CD1c-positive myeloid dendritic cell (primary cell): ENCODE measurements at regions not wholly inside any gene's neighbourhood (a gene's known extent, or its start where the extent isn't known, plus 50 kb on each side); places are given as distances from the start of the nearest gene placed in this dataset.
"Not testable (repeated sequence)": the region's sequence is repeated elsewhere in the genome, so short reads cannot be mapped to it uniquely, and the experiment has no call there.

Source experiments
- DNase-seq: peaks from one replicate; pipeline ENCODE4 v3.0.0-alpha.2; 2016; ENCODE audit errors: extremely low spot score

DNA sequence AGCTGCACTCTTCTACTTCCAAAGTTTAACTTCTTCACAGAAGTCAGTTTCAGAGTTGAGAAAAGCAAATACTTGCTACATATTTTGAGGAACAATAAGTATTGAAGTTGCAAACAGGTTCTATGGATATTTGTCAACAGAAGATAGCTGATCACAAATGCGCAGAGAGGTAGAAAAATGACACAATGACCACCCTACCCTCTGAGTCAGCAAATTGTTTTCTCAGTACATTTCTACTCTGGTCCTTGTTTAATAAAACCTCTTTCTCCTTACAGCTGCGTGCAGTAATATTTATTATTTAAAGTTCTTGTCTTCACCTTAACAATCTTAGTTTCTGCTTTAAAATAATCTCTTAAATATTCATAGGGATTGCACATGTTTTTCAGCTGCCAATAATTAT, 855.1 kb upstream of the CTNND2 start:
- no peak for DNase-seq

DNA sequence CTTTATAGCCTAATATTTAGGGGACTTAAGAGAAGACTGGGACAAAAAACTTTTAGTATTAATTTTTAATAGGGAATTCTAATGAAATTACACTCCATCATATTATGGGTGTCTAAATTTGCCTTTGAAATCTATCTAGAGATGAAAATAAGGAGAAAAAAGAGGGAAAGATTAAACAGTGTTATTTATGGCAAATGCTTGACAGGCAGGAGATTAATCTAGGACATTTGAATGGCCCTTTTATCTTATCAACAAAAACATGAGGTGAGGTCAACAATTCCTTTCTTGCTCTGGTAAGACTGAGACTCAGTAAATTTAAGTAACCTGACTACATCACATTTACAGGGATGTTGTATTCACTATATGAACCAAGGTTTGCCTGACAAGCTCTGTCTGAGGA, 852.8 kb upstream of the CTNND2 start:
- no peak for DNase-seq

DNA sequence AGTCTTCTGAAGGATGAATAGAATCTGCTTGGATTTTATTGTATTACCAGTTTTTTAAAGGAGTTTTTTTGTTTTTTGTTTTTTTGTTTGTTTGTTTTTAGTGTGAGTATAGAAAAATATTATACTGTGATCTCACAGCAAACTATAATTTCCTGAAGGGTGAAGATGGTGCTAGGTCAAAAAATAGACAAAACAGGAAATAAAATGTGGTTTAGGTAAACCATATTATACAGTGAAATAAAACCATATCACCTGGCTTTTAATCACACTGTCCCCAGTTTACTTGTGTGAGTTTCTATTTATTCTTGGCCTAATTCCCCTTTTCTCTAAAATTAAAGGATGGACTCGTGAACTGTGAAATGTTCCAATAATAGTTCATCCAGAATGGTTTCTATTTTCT, 841.3 kb upstream of the CTNND2 start:
- DNase-seq, result no peak

DNA sequence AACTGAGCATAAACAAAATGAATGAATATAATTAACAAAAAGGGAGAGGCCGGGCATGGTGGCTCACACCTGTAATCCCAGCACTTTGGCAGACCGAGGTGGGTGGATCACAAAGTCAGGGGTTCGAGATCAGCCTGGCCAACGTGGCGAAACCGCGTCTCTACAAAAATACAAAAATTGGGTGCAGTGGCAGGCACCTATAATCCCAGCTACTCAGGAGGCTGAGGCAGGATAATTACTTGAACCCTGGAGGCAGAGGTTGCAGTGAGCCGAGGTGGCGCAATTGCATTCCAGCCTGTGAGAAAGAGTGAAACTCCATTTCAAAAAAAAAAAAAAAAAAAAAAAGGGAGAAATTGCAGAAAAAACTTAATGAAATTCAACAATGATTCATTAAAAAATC, 839.3 kb upstream of the CTNND2 start:
- no peak for DNase-seq

DNA sequence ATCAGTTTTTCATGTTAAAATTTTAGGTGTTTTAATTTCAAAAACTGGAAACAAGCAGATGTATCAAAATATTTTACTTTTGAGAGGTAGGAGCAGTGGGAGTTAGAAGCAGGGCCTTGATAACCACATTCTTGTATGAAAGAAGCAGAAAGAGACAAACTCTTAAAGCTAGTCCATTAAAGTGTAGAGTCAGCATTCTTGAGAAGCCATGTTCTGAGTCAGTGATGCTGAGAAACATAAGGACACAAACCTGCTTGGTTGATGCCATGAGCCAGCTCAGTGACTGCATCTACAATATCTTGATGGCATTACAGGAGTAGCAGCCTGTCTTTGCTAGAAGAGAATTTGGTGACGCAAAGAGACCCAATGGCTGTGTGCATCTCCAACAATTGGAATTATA, 826.1 kb upstream of the CTNND2 start:
- no peak for DNase-seq

DNA sequence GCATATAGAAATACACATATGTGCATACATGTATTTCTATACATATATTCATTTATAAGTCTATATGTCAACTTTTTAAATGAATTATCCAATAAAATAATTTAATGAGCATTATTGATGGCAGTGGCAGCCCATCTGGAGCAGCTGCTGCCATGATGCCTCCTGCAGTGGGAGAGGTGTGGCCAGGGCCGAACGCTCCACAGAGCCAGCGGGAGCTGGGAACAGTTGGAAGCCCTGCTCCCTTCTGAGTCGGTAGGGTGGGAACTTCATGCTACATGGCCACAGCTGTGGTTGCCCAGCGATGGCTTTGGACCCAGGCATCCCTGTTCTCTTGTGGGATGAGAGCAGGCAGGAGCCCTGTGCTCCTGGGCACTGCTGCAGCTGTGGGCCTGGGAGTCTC, 812.4 kb upstream of the CTNND2 start:
- no peak for DNase-seq

DNA sequence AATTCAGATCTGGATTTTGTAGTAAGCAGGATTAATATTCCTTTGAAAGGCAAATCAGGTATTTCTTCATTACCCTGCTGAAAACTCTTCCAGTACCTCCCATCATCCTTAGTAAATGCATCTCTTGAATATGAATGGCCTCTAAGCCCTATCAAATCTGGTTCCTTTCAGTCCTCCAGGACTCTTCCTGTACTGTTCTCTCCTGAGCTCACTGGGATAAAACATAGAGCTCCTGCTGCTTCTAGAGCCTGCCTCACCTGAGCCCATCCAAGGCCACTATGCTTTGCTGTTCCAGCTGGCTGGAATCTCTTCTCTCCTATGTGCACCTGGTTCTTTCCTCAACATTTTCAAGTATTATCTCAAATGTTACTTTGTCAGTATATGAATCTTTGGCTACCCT, 803.3 kb upstream of the CTNND2 start:
- no peak for DNase-seq

DNA sequence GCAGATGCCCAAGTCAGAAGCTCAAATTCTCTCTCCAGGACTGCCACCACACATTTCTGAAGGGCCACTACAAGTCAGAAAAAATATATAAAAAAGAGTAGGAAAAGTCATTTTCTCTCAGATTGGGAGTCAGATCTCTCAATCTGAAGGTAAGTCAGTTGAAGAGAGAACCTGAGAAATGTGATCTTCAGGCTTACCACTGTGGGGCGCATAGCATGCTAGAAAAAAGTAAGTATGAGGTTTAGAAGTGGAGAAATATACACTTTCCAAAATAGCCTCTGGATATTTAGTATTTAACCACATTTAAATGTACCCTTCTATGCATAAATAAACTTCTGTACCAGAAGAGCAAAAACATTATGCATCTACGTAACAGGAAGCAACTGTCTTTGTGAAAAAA, 800.7 kb upstream of the CTNND2 start:
- DNase-seq, result no peak

DNA sequence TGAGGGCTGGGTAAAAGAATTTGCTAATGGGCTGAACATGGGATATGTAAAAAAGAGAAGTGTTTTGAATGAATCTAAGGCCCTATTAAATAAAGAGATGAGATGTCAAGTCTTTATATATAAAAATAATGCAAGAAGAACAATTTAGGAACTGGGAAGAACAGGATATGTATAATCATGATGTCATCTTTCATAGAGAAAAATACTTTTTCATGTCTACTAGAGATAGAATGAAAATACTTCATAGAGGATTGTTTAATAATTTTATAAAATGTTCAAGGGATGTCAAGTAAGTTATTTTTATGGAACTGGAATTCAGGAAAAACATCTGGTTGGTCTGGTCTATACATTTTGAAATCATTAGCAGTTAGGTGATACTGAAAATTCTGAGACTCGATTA, 799.0 kb upstream of the CTNND2 start:
- DNase-seq, result no peak

DNA sequence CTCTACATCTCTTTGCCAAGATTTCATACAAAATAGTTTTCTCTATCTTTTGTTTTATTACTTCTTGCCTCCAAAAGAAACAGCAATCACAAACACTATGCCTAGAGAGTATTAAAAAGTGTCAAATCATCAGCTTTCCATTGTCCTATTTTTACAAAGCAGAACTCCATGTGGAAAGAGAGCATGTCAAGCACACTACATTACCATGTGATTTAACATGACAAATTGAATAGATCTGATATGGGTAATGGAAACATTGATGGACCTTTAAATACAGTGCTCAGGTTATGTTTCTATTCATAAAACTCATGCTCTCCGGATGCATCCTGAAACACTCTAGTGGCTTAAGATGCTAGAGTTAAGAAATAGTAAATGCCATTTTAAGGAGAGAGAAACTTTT, 791.4 kb upstream of the CTNND2 start:
- DNase-seq, result no peak

DNA sequence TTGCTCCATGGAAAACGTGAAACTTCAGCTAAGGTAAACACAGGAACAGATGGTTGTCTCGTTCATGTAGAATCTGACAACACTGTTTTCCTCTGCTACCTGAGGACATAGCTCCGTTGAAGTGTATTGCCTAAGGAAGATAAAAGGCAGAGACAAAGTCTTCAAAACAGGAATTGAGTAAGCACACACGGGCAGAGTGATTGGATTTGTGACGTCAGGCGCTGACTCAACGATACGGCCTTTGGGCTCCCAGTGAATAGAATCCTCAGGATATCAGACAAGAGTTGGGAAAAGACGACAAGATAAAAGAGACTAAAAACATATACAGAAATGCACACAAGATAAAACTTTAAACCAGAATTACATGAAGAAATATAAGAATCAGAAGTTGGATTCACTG, 787.1 kb upstream of the CTNND2 start:
- DNase-seq, result no peak

DNA sequence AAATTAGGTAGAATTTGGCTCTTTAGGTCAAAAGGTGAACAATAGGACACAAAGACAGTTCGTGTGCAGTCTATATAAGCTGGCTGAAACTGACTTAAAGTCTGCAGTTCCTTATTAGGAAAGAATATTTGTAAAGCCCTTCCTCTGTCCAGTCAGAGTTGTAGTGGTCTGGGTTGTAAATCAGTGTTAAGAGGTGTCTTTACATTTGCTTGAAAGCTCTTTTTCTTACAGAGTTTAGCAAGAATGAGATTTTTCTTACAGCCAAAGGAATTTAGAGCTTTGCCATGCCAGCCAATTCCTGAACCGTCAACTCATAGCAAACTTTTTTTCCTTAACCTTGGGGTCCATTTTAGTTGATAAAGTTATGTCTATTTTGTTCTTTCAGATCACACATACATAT, 786.1 kb upstream of the CTNND2 start:
- DNase-seq, result no peak

DNA sequence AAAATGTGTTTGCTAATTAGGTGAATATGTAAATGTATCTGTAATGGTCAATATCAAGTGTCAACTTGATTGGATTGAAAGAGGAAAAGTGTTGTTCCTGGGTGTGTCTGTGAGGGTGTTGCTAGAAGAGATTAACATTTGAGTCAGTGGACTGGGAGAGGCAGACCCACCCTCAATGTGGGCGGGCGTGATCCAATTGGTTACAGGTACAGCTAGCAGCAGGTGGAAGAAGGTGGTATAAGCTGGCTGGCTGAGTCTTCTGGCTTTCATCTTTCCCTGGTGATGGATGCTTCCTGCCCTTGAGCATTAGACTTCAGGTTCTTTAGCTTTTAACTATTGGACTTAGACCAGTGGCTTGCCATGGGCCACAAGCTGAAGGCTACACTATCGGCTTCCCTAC, 779.0 kb upstream of the CTNND2 start:
- no peak for DNase-seq

DNA sequence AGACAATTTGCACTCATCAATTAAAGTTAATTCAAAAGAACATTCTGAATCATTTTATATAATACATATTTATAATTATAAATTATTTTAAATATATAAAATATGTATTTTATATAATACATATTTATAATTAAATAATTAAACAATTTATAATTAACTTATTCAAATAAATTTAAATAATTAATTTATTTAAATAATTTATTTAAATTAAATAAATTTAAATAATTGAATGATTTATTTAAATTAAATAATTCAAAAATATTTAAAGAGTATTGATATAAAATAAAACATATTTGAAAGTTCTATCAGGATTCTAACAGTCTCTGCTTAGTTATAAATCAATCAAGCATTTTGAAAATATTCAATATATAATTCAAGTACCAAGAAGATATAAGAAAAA, 775.5 kb upstream of the CTNND2 start:
- DNase-seq, result no peak

DNA sequence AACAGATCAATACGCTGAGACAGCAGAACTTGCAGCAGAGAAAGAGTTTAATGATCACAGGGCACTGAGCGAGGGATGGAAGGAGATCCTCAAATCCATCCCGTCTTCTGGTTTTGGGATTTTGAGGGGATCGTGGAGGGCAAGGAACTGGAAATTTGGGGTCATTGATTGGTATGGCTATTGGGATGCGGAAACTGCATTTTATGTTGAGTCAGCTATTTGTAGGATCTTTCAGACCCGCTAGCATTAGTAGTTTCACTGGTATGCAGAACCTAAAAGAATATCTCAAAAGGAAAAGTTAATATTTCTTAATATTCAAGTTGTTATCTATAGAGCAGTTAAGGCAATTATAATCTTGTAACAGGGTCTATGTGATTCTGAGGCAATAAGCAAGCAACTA, 771.7 kb upstream of the CTNND2 start:
- no peak for DNase-seq

DNA sequence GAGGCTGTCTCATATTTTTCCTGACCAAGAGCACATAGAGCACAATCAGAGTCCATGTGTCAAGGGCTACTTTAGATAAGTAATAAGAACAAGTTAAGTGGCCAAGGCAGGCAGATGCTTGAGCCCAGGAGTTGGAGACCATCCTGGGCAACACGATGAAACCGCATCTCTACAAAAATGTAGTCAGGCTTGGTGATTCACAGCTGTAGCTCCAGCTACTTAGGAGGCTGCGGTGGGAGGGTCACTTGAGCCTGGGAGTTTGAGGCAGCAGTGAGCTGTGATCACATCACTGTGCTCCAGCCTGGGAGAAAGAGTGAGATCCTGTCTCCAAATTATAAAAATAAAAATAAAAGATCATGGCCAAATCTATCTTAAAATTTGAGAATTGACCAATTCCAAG, 767.9 kb upstream of the CTNND2 start:
- no peak for DNase-seq

DNA sequence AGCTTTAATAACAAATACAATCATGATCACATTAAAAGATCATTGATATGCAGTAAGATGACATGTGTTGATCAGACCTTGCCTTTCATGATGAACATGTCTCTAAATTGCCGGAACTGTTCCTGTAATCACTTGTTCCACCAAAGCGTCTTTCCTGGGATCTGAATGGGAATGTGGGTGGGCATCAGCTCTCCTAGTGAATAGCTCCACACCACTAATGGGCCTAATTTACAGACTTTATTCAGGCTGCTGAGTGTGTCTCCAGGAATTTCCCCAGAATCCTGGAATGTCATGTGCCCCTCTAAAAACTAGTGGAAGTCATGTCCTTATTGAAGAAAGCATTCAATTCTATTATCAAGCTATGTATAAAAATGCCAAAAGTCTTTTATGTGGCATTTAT, 765.1 kb upstream of the CTNND2 start:
- DNase-seq, result no peak

DNA sequence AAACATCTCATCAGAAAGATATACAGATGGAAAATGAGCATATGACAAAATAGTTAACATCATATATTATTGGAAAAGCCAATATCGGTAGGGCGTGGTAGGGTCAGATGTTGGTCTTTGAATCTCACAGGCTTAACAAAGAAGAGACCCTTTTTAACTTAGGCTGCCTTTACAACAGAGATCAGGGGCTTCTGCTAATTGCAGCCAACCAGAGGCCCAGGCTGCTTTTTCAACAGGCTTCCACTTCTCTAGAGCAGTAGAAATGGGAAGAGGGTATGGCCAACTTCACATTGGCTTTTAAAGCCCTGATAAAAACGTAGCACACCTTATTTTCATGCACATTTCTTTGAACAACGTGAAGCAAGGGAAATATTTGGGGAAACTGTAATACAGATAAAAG, 764.3 kb upstream of the CTNND2 start:
- no peak for DNase-seq

DNA sequence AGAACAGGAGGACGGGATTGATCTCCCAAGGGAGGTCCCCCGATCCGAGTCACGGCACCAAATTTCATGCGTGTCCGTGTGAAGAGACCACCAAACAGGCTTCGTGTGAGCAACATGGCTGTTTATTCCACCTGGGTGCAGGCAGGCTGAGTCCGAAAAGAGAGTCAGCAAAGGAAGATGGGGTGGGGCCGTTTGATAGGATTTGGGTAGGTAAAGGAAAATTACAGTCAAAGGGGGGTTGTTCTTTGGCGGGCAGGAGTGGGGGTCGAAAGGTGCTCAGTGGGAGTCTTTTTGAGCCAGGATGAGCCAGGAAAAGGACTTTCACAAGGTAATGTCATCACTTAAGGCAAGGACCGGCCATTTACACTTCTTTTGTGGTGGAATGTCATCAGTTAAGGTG, 763.6 kb upstream of the CTNND2 start:
- DNase-seq, result not testable (repeated sequence)

DNA sequence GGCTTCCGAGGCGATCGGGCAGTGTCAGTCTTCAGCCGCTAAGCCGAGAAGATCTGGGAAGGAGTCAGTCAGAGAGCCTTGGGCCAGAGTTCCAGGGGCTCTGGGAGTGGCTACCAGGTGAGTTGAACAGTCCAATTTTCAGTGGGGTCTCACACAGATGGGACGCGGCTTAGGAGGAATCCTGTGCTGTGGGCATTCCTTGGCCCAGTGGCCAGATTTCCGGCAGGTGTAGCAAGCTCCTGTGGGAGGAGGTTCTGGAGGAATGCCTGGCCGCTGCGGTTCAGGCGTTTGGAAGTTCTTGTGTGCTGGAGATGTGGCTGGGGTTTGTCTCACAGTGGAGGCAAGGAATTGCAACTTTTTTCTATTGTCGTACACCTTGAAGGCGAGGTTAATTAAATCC, 761.5 kb upstream of the CTNND2 start:
- not testable (repeated sequence) for DNase-seq

DNA sequence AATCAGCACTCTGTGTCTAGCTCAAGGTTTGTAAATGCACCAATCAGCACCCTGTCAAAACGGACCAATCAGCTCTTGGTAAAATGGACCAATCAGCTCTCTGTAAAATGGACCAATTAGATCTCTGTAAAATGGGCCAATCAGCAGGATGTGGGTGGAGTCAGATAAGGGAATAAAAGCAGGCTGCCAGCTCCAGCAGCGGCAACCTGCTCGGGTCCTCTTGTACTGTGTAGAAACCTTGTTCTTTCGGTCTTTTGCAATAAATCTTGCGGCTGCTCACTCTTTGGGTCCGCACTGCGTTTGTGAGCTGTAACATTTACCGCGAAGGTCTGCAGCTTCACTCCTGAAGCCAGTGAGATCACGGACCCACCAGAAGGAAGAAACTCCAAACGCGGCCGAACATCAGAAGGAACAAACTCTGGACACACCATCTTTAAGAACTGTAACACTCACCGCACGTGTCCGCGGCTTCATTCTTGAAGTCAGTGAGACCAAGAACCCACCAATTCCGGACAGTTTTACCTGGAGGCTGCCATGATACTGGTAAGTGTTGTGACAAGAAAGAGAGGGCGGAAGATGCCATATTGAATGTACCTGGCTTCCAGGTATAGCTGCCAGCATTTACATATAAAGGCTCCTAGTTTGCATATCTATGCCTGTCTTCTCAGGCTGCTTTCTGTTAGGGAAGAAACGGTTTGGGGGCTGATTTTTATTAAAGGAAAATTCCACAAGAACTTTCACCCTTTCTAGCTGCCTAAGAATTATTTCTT, 758.5 kb upstream of the CTNND2 start:
- DNase-seq, result no peak

DNA sequence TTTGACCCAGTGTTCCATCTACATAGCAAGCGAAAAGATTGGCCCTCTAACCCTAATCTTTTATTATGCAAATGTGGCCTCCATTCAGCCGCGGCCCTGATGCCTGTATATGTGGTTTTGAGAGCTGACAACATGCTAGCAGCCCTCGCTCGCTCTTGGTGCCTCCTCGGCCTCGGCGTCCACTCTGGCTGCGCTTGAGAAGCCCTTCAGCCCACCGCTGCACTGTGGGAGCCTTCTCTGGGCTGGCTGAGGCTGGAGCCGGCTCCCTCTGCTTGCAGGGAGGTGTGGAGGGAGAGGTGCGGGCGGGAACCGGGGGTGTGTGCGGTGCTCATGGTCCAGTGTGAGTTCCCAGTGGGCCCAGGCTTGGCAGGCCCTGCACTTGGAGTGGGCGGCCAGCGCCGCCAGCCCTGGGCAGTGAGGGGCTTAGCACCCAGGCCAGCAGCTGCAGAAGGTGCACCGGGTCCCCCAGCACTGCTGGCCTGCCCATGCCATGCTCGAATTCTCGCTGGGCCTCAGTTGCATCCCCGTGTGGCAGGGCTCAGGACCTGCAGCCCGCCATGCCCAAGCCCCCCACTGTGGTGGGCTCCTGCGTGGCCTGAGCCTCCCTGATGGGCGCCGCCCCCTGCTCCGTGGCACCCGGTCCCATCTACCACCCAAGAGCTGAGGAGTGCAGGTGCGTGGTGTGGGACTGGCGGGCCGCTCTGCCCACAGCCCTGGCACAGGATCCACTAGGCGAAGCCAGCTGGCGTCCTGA, 757.5 kb upstream of the CTNND2 start:
- no peak for DNase-seq

DNA sequence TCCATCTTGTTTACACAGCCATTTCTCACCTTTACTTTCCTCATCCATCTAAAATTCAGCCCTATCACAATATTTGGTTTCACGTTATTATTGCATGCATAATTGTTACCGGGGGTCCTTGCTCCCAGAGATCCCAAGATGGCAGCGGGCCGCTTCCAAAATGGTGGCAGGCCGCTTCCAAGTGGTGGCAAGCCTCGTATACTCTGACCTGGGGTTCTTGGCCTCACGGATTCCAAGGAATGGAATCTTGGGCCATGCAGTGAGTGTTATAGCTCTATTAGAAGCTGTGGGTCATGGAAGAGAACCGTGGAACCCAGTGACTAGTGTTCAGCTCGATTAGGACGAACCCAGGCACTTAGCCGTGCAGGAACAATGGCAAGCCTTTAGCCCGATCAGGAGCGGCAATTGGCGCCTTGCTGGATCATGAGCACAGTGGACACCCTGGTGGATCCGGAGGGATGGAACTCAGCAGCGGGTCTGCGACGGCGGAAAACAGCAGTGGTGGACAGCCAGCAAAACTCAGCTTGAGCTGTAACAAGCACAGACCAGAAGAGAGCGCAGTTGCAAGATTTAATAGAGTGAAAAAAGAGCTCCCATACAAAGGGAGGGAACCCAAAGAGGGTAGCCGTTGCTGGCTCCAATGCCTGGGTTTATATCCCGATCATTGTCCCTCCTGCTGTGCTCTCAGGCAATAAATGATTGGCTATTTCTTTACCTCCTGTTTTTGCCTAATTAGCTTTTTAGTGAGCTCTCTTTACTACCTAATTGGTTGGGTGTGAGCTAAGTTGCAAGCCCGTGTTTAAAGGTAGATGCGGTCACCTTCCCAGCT, 756.2 kb upstream of the CTNND2 start:
- DNase-seq, result not testable (repeated sequence)
